ENCODE measurements at regions not wholly inside any gene's neighbourhood (a gene's known extent, or its start where the extent isn't known, plus 50 kb on each side); places are given as distances from the start of the nearest gene placed in this dataset.

DNA sequence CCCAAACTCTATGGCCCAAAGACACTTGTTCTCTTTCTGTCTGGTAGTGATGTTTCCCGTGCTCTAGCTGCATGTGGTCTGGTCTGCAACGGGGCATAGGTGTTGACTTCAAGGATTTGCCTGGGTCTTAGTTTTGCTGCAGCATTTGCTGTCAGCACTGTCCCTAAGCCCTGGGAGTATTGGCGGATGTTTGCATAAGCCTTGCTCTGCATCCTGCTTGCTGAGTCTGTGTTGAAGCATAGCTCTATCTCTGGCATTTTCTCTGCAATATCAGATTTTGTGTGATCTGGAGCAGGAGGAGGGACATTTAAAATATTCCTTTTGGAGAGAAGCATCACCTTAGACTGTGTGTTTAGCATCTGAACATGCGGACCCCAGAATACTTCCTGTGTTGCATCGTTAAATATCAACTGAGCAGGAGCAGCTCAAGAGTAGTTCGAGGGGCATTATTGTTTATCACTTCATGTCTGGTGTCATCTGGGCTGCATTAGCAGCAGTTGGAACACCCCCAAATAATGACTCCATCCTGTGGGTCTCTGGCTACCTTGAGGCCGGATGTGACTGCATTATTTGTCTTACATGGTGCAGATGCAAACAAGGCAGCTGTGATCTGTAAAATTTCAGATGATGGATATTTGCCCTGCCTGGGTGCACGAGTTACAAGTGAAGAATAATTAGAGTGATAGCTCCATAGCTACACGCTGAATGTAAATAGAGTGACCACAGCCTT lies 231.7 kb downstream of the TRIB2 start:
- TF ChIP-seq, protein P1, sequence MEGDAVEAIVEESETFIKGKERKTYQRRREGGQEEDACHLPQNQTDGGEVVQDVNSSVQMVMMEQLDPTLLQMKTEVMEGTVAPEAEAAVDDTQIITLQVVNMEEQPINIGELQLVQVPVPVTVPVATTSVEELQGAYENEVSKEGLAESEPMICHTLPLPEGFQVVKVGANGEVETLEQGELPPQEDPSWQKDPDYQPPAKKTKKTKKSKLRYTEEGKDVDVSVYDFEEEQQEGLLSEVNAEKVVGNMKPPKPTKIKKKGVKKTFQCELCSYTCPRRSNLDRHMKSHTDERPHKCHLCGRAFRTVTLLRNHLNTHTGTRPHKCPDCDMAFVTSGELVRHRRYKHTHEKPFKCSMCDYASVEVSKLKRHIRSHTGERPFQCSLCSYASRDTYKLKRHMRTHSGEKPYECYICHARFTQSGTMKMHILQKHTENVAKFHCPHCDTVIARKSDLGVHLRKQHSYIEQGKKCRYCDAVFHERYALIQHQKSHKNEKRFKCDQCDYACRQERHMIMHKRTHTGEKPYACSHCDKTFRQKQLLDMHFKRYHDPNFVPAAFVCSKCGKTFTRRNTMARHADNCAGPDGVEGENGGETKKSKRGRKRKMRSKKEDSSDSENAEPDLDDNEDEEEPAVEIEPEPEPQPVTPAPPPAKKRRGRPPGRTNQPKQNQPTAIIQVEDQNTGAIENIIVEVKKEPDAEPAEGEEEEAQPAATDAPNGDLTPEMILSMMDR (conservative IDR thresholded peaks at IDR 0.05): no peak
- no peak for TF ChIP-seq ZFX (IDR thresholded peaks at IDR 0.05)

Measured in C4-2B (cell line).